Neural cell (in vitro differentiated cells): ENCODE measurements at regions not wholly inside any gene's neighbourhood (a gene's known extent, or its start where the extent isn't known, plus 50 kb on each side); places are given as distances from the start of the nearest gene placed in this dataset.
"Not testable (repeated sequence)": the region's sequence is repeated elsewhere in the genome, so short reads cannot be mapped to it uniquely, and the experiment has no call there.

Experiments used
- EP300 ChIP-seq: fragments of 450-650 bp; conservative IDR thresholded peaks from 2 replicates; pipeline ENCODE4 v1.6.1; 2014; ENCODE audit warnings: antibody characterized with exemption, mild to moderate bottlenecking, moderate library complexity; ENCODE audit not compliant: poor library complexity, severe bottlenecking
- EZH2 ChIP-seq: fragments of 200-600, 300-800 bp; shearing (Covaris generic), sonication (generic); IDR thresholded peaks from 2 replicates; pipeline ENCODE4 v1.6.1; 2014; ENCODE audit warnings: antibody characterized with exemption, low read length, borderline replicate concordance, mild to moderate bottlenecking; ENCODE audit not compliant: insufficient read depth, poor library complexity, severe bottlenecking
- POLR2AphosphoS5 ChIP-seq: IDR thresholded peaks from 2 replicates; pipeline ENCODE4 v1.6.1; 2012
- RAD21 ChIP-seq: fragments of 450-650 bp; conservative IDR thresholded peaks from 2 replicates; pipeline ENCODE4 v1.6.1; 2014; ENCODE audit warnings: antibody characterized with exemption, mild to moderate bottlenecking, moderate library complexity
- SMC3 ChIP-seq: fragments of 450-650 bp; conservative IDR thresholded peaks from 2 replicates; pipeline ENCODE4 v1.6.1; 2014; ENCODE audit warnings: antibody characterized with exemption, mild to moderate bottlenecking, moderate library complexity; ENCODE audit not compliant: poor library complexity
- TAF1 ChIP-seq: IDR thresholded peaks from 2 replicates; pipeline ENCODE4 v1.6.1; 2012; ENCODE audit warnings: low read depth
- TF ChIP-seq, protein P1 (sequence below): fragments of 450-650 bp; IDR thresholded peaks from 2 replicates; pipeline ENCODE4 v1.5.1; 2014; ENCODE audit warnings: antibody characterized with exemption, mild to moderate bottlenecking, moderate library complexity; ENCODE audit not compliant: poor library complexity, severe bottlenecking
- TF ChIP-seq, protein P2 (sequence below): IDR thresholded peaks from 2 replicates; pipeline ENCODE4 v1.6.1; 2012; ENCODE audit warnings: borderline replicate concordance

DNA sequence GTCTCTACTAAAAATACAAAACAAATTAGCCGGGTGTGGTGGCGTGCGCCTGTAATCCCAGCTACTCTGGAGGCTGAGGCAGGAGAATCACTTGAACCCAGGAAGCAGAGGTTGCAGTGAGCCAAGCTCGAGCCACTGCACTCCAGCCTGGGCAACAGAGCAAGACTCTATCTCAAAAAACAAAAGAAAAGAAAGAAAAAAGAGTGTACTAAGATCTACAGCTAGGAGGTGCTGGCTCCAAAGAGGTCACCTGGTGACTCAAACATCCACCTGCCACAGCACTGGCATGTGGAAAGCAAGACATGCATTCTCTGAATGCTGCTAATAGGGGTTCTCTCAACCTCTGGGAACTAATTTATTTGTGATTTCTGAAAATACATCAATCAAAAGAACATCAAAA lies 167.5 kb upstream of the MARCKS start:
- TF ChIP-seq, protein P1, sequence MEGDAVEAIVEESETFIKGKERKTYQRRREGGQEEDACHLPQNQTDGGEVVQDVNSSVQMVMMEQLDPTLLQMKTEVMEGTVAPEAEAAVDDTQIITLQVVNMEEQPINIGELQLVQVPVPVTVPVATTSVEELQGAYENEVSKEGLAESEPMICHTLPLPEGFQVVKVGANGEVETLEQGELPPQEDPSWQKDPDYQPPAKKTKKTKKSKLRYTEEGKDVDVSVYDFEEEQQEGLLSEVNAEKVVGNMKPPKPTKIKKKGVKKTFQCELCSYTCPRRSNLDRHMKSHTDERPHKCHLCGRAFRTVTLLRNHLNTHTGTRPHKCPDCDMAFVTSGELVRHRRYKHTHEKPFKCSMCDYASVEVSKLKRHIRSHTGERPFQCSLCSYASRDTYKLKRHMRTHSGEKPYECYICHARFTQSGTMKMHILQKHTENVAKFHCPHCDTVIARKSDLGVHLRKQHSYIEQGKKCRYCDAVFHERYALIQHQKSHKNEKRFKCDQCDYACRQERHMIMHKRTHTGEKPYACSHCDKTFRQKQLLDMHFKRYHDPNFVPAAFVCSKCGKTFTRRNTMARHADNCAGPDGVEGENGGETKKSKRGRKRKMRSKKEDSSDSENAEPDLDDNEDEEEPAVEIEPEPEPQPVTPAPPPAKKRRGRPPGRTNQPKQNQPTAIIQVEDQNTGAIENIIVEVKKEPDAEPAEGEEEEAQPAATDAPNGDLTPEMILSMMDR = not testable (repeated sequence)
- not testable (repeated sequence) for TF ChIP-seq TAF1, EZH2, POLR2AphosphoS5, RAD21, EP300, SMC3
- TF ChIP-seq, protein P2, sequence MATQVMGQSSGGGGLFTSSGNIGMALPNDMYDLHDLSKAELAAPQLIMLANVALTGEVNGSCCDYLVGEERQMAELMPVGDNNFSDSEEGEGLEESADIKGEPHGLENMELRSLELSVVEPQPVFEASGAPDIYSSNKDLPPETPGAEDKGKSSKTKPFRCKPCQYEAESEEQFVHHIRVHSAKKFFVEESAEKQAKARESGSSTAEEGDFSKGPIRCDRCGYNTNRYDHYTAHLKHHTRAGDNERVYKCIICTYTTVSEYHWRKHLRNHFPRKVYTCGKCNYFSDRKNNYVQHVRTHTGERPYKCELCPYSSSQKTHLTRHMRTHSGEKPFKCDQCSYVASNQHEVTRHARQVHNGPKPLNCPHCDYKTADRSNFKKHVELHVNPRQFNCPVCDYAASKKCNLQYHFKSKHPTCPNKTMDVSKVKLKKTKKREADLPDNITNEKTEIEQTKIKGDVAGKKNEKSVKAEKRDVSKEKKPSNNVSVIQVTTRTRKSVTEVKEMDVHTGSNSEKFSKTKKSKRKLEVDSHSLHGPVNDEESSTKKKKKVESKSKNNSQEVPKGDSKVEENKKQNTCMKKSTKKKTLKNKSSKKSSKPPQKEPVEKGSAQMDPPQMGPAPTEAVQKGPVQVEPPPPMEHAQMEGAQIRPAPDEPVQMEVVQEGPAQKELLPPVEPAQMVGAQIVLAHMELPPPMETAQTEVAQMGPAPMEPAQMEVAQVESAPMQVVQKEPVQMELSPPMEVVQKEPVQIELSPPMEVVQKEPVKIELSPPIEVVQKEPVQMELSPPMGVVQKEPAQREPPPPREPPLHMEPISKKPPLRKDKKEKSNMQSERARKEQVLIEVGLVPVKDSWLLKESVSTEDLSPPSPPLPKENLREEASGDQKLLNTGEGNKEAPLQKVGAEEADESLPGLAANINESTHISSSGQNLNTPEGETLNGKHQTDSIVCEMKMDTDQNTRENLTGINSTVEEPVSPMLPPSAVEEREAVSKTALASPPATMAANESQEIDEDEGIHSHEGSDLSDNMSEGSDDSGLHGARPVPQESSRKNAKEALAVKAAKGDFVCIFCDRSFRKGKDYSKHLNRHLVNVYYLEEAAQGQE = not testable (repeated sequence)
